ENCODE measurements at regions not wholly inside any gene's neighbourhood (a gene's known extent, or its start where the extent isn't known, plus 50 kb on each side); places are given as distances from the start of the nearest gene placed in this dataset.
"Not testable (repeated sequence)": the region's sequence is repeated elsewhere in the genome, so short reads cannot be mapped to it uniquely, and the experiment has no call there.

GRCh38 chr6:20346948-20347347 is 54.7 kb upstream of the E2F3 start:
- not testable (repeated sequence) for DNase-seq

- DNase-seq, result no peak
Observed at GRCh38 chr6:20348041-20348440, 53.6 kb upstream of the E2F3 start.

GRCh38 chr6:20349225-20349624 is 52.5 kb upstream of the E2F3 start:
- no peak for DNase-seq

GRCh38 chr6:20350215-20350614 is 51.5 kb upstream of the E2F3 start:
- DNase-seq, result no peak

GRCh38 chr6:20351534-20351933 is 50.1 kb upstream of the E2F3 start:
- no peak for DNase-seq
